Smooth muscle cell (in vitro differentiated cells): ENCODE measurements at regions not wholly inside any gene's neighbourhood (a gene's known extent, or its start where the extent isn't known, plus 50 kb on each side); places are given as distances from the start of the nearest gene placed in this dataset.

Experiments used
- DNase-seq: peaks from one replicate; lab custom pipeline; 2025; ENCODE audit not compliant: unreplicated experiment; lab: John Stamatoyannopoulos, UW
- H2AFZ ChIP-seq: fragments of 200-600 bp; sonication (generic); 2 replicates; pipeline ENCODE4 v1.6.0; 2016; ENCODE audit warnings: antibody characterized with exemption, low read depth, mild to moderate bottlenecking
- H3F3A ChIP-seq: fragments of 200-600 bp; sonication (generic); 2 replicates; pipeline ENCODE4 v1.6.0; 2017; ENCODE audit warnings: antibody characterized with exemption, low read depth
- H3K27ac ChIP-seq: fragments of 200-600 bp; sonication (generic); 2 replicates; pipeline ENCODE4 v1.5.1; 2016; ENCODE audit warnings: low read depth, mild to moderate bottlenecking
- H3K27me3 ChIP-seq: fragments of 200-600 bp; sonication (generic); 2 replicates; pipeline ENCODE4 v1.6.1; 2016; ENCODE audit warnings: low read depth, mild to moderate bottlenecking
- H3K36me3 ChIP-seq: fragments of 200-600 bp; sonication (generic); 2 replicates; pipeline ENCODE4 v1.5.1; 2016; ENCODE audit warnings: low read depth
- H3K4me1 ChIP-seq: fragments of 200-600 bp; sonication (generic); 2 replicates; pipeline ENCODE4 v1.5.1; 2016; ENCODE audit warnings: low read depth
- H3K4me2 ChIP-seq: fragments of 200-600 bp; sonication (generic); 2 replicates; pipeline ENCODE4 v1.6.0; 2016; ENCODE audit warnings: mild to moderate bottlenecking
- H3K4me3 ChIP-seq: fragments of 200-600 bp; sonication (generic); 2 replicates; pipeline ENCODE4 v1.5.1; 2016; ENCODE audit warnings: mild to moderate bottlenecking
- H3K79me2 ChIP-seq: fragments of 200-600 bp; sonication (generic); 2 replicates; pipeline ENCODE4 v1.6.0; 2016; ENCODE audit warnings: low read depth, mild to moderate bottlenecking
- H3K9ac ChIP-seq: fragments of 200-600 bp; sonication (generic); 2 replicates; pipeline ENCODE4 v1.6.0; 2016; ENCODE audit warnings: low read depth
- H3K9me3 ChIP-seq: fragments of 200-600 bp; sonication (generic); replicated peaks from 2 replicates; pipeline ENCODE4 v1.5.1; 2016; ENCODE audit warnings: low read depth
- H4K20me1 ChIP-seq: fragments of 200-600 bp; sonication (generic); 2 replicates; pipeline ENCODE4 v1.6.0; 2016; ENCODE audit warnings: low read depth
- CTCF ChIP-seq: fragments of 200-600 bp; sonication (generic); IDR thresholded peaks from 2 replicates; pipeline ENCODE4 v1.5.1; 2017; ENCODE audit warnings: borderline replicate concordance, mild to moderate bottlenecking, antibody characterized with exemption; ENCODE audit not compliant: insufficient read depth, poor library complexity, severe bottlenecking
- WGBS: methylation state at CpG from one replicate; pipeline ENCODE4 v1.1.7; 2016; ENCODE audit warnings: low lambda C conversion rate; 5-methylcytosine and 5-hydroxymethylcytosine counted together

GRCh38 chr3:148168347-148168746, 529.4 kb upstream of the AGTR1 start:
- Histone ChIP-seq H3K4me3 (no peak overlapping the region), H3K9ac (no peak overlapping the region), H3K4me2 (no peak overlapping the region), H3K27ac (no peak overlapping the region), H3K79me2 (no peaks in the 10 kb centered on the region), H3K4me1 (no peaks in the 10 kb centered on the region), H4K20me1 (no peaks in the 10 kb centered on the region), H3F3A (no peaks in the 10 kb centered on the region), H3K36me3 (no peaks in the 10 kb centered on the region), H3K9me3 (no peaks in the 10 kb centered on the region), H2AFZ (no peak overlapping the region), H3K27me3 (no peaks in the 10 kb centered on the region)
- WGBS = 57% methylated on average over 2 of the region's 2 CpGs
- no peak for TF ChIP-seq CTCF
- no peak for DNase-seq

GRCh38 chr3:148173851-148174250, 523.9 kb upstream of the AGTR1 start:
- Histone ChIP-seq H2AFZ (no peak overlapping the region), H3K9ac (no peak overlapping the region), H3K36me3 (no peaks in the 10 kb centered on the region), H3K4me1 (no peaks in the 10 kb centered on the region), H3K9me3 (no peaks in the 10 kb centered on the region), H3K79me2 (no peaks in the 10 kb centered on the region), H3K27me3 (no peaks in the 10 kb centered on the region), H3F3A (no peaks in the 10 kb centered on the region), H3K4me3 (no peak overlapping the region), H3K27ac (no peak overlapping the region), H3K4me2 (no peak overlapping the region), H4K20me1 (no peaks in the 10 kb centered on the region)
- 84% methylated on average over 4 of the region's 4 CpGs for WGBS
- no peak for TF ChIP-seq CTCF
- DNase-seq = no peak

GRCh38 chr3:148175214-148175613, 522.5 kb upstream of the AGTR1 start:
- H3K4me2 ChIP-seq = no peak overlapping the region
- H3K36me3 ChIP-seq = no peaks in the 10 kb centered on the region
- no peak overlapping the region for H2AFZ ChIP-seq
- no peaks in the 10 kb centered on the region for H3K9me3 ChIP-seq
- H3K27ac ChIP-seq = no peak overlapping the region
- no peaks in the 10 kb centered on the region for H3K4me1 ChIP-seq
- TF ChIP-seq CTCF = no peak
- no peaks in the 10 kb centered on the region for H3K79me2 ChIP-seq
- DNase-seq = no peak
- H3K9ac ChIP-seq = no peak overlapping the region
- no peaks in the 10 kb centered on the region for H3F3A ChIP-seq
- no peaks in the 10 kb centered on the region for H3K27me3 ChIP-seq
- H4K20me1 ChIP-seq = no peaks in the 10 kb centered on the region
- H3K4me3 ChIP-seq = no peak overlapping the region

GRCh38 chr3:148178503-148178902, 519.2 kb upstream of the AGTR1 start:
- Histone ChIP-seq H3K9ac (no peak overlapping the region), H3K27me3 (no peaks in the 10 kb centered on the region), H3K4me1 (no peaks in the 10 kb centered on the region), H2AFZ (no peak overlapping the region), H3K4me2 (no peak overlapping the region), H3K36me3 (no peaks in the 10 kb centered on the region), H3K4me3 (no peak overlapping the region), H3K27ac (no peak overlapping the region), H3K79me2 (no peaks in the 10 kb centered on the region), H3F3A (no peaks in the 10 kb centered on the region), H3K9me3 (no peaks in the 10 kb centered on the region), H4K20me1 (no peaks in the 10 kb centered on the region)
- TF ChIP-seq CTCF = no peak
- WGBS = 53% methylated on average over 3 of the region's 3 CpGs
- no peak for DNase-seq
